Endothelial cell of umbilical vein (primary cell): ENCODE measurements at regions not wholly inside any gene's neighbourhood (a gene's known extent, or its start where the extent isn't known, plus 50 kb on each side); places are given as distances from the start of the nearest gene placed in this dataset.

Experiments
- BruUV-seq: library from RNA; stranded (reverse); fragments of 400-500 nt; replicated peaks from 2 replicates; lab custom pipeline; 2021; lab: Mats Ljungman, UMichigan
- CTCF ChIA-PET: fragments of 300-600, 350-600 bp; sonication (Branson Sonifier 250); formaldehyde crosslinking; loops from one replicate; lab custom pipeline; 2021; ENCODE audit warnings: antibody characterized with exemption, inconsistent platforms; lab: Charles Lee
- POLR2A ChIA-PET: fragments of 300-600, 350-600 bp; sonication (Branson Sonifier 250); formaldehyde crosslinking; loops from one replicate; lab custom pipeline; 2021; ENCODE audit warnings: antibody characterized with exemption, inconsistent platforms; lab: Charles Lee
- DNase-seq: peaks from one replicate; pipeline ENCODE4 v3.0.0-alpha.2; 2011; ENCODE audit warnings: low read depth, low spot score
- FAIRE-seq: peaks from 2 replicates; lab custom pipeline; 2011; peaks lifted over from hg19 to GRCh38; lab: Jason Lieb, UNC
- H2AFZ ChIP-seq: 2 replicates; pipeline ENCODE4 v1.6.0; 2012; ENCODE audit warnings: low read depth, low read length, control low read depth, inconsistent platforms
- H3K27ac ChIP-seq: 2 replicates; pipeline ENCODE4 v1.5.1; 2011; ENCODE audit warnings: low read depth, mild to moderate bottlenecking, control low read depth, low read length, moderate library complexity; ENCODE audit not compliant: insufficient read depth
- H3K27me3 ChIP-seq, 2 experiments: 2 replicates each; pipeline versions ENCODE4 v1.6.0 to v1.6.1; 2011; ENCODE audit warnings: low read length in 2 of 2, mixed read lengths in 1 of 2; ENCODE audit not compliant: control insufficient read depth in 2 of 2, insufficient read depth in 2 of 2
- H3K36me3 ChIP-seq, 2 experiments: 2 replicates in 1 of 2; 3 replicates in 1 of 2; pipeline ENCODE4 v1.5.1; 2011; ENCODE audit warnings: low read length in 2 of 2, mild to moderate bottlenecking in 1 of 2, moderate library complexity in 1 of 2; ENCODE audit not compliant: control insufficient read depth in 2 of 2, insufficient read depth in 2 of 2; ENCODE audit errors: extremely low read depth in 1 of 2
- H3K4me1 ChIP-seq: 3 replicates; pipeline ENCODE4 v1.5.1; 2011; ENCODE audit warnings: mild to moderate bottlenecking, low read length; ENCODE audit not compliant: control insufficient read depth, insufficient read depth; ENCODE audit errors: extremely low read depth
- H3K4me2 ChIP-seq: 2 replicates; pipeline ENCODE4 v1.6.1; 2011; ENCODE audit warnings: low read length, control low read depth, mixed read lengths; ENCODE audit not compliant: insufficient read depth
- H3K4me3 ChIP-seq, 3 experiments: fragments of 200-600 bp in 1 of 3; sonication (generic), shearing (Covaris generic) in 1 of 3; replicated peaks in 1 of 3; 2 replicates each; pipeline ENCODE4 v1.5.1; 2011 to 2016; ENCODE audit warnings: control low read depth in 3 of 3, low read length in 3 of 3, mild to moderate bottlenecking in 2 of 3, inconsistent platforms in 1 of 3, low read depth in 1 of 3, moderate library complexity in 1 of 3; ENCODE audit not compliant: insufficient read depth in 1 of 3
- H3K79me2 ChIP-seq: 2 replicates; pipeline ENCODE4 v1.6.0; 2012; ENCODE audit warnings: low read length, inconsistent platforms; ENCODE audit not compliant: control insufficient read depth, insufficient read depth
- H3K9ac ChIP-seq: replicated peaks from 2 replicates; pipeline ENCODE3; 2011; ENCODE audit warnings: low read length, control low read depth; ENCODE audit not compliant: insufficient read depth; ENCODE audit errors: extremely low read depth
- H3K9me1 ChIP-seq: replicated peaks from 3 replicates; pipeline ENCODE4 v1.6.0; 2011; ENCODE audit warnings: mild to moderate bottlenecking, low read length; ENCODE audit not compliant: control insufficient read depth, insufficient read depth; ENCODE audit errors: extremely low read depth
- H3K9me3 ChIP-seq: replicated peaks from 2 replicates; pipeline ENCODE4 v1.5.1; 2012; ENCODE audit warnings: low read length, inconsistent platforms; ENCODE audit not compliant: control insufficient read depth, insufficient read depth
- H4K20me1 ChIP-seq: replicated peaks from 2 replicates; pipeline ENCODE3; 2011; ENCODE audit warnings: mild to moderate bottlenecking, low read length; ENCODE audit not compliant: control insufficient read depth, insufficient read depth; ENCODE audit errors: extremely low read depth
- CTCF ChIP-seq, 2 donors: IDR thresholded peaks; 1 replicate in 1 of 2; 2 replicates in 1 of 2; pipeline ENCODE4 v1.5.1; 2011; ENCODE audit warnings: low read length in 2 of 2, mild to moderate bottlenecking in 2 of 2, moderate library complexity in 2 of 2, control low read depth in 1 of 2, inconsistent platforms in 1 of 2, low read depth in 1 of 2; ENCODE audit not compliant: insufficient read depth in 1 of 2; ENCODE audit errors: extremely low read depth in 1 of 2
- EZH2 ChIP-seq: IDR thresholded peaks from 2 replicates; pipeline ENCODE4 v1.6.1; 2012; ENCODE audit warnings: borderline replicate concordance, low read depth, mild to moderate bottlenecking, moderate library complexity, low read length, inconsistent platforms; ENCODE audit not compliant: severe bottlenecking
- FOS ChIP-seq: IDR thresholded peaks from 2 replicates; pipeline ENCODE4 v1.6.1; 2011; ENCODE audit warnings: mild to moderate bottlenecking, low read length, moderate library complexity, borderline replicate concordance; ENCODE audit not compliant: insufficient read depth
- GATA2 ChIP-seq: IDR thresholded peaks from 2 replicates; pipeline ENCODE4 v1.7.0; 2011; ENCODE audit warnings: low read depth, mild to moderate bottlenecking, moderate library complexity, mixed read lengths, low read length; ENCODE audit not compliant: insufficient read length, insufficient read depth
- JUN ChIP-seq: IDR thresholded peaks from 2 replicates; pipeline ENCODE4 v1.6.1; 2011; ENCODE audit warnings: borderline replicate concordance, low read depth; ENCODE audit not compliant: insufficient read length, insufficient read depth
- MAX ChIP-seq: IDR thresholded peaks from 2 replicates; pipeline ENCODE4 v1.6.1; 2011; ENCODE audit not compliant: insufficient read depth, insufficient read length
- MYC ChIP-seq: IDR thresholded peaks from one replicate; pipeline ENCODE4 v1.6.1; 2011; ENCODE audit warnings: mild to moderate bottlenecking, low read depth, low read length
- POLR2A ChIP-seq: IDR thresholded peaks from 2 replicates; pipeline ENCODE4 v1.6.1; 2012; ENCODE audit warnings: low read depth, mild to moderate bottlenecking, control low read depth, low read length
- POLR2AphosphoS5 ChIP-seq: IDR thresholded peaks from 2 replicates; pipeline ENCODE4 v1.6.1; 2012; ENCODE audit warnings: low read depth, mild to moderate bottlenecking, control low read depth, low read length, moderate library complexity; ENCODE audit not compliant: insufficient read depth
- dilution Hi-C: fragments of 300-500 bp; cut with MboI; formaldehyde crosslinking; loops from one replicate; pipeline ENCODE4 v1.15.0; 2019; ENCODE audit warnings: low sequenced_read_pairs; ENCODE audit not compliant: extremely low pct_ligation_motif_present
- intact Hi-C: fragments of 100-400 bp; cut with micrococcal nuclease; formaldehyde crosslinking; loops from one replicate; pipeline ENCODE4 v1.10.0; 2022

- Histone ChIP-seq H2AFZ (no peak overlapping the region), H3K9ac (no peak overlapping the region), H3K79me2 (no peaks in the 10 kb centered on the region), H3K27me3 (no peaks in the 10 kb centered on the region), H3K4me2 (no peak overlapping the region), H3K4me1 (no peaks in the 10 kb centered on the region), H3K27ac (no peak overlapping the region), H3K9me3 (no peaks in the 10 kb centered on the region), H3K36me3 (no peaks in the 10 kb centered on the region), H3K9me1 (no peaks in the 10 kb centered on the region), H3K4me3 (no peak overlapping the region), H4K20me1 (no peaks in the 10 kb centered on the region)
- DNase-seq: no peak
- ChIA-PET CTCF (no interaction called here), POLR2A (no interaction called here)
- intact Hi-C loops: no loop called here
- no TSS peak for BruUV-seq
- TF ChIP-seq FOS (no peak), CTCF (IDR thresholded peaks at IDR 0.05; ENCODE audit: extremely low read depth in 1 of 2, insufficient read depth in 1 of 2, low read depth in 1 of 2, low read length in 2 of 2) (no peak)
- dilution Hi-C loops: no loop called here
- FAIRE-seq: no peak
These were observed 521.5 kb upstream of the NRXN1 start for GRCh38 chr2:51553476-51553875.

- Histone ChIP-seq H3K9ac (no peak overlapping the region), H3K9me3 (no peaks in the 10 kb centered on the region), H3K36me3 (no peaks in the 10 kb centered on the region), H3K79me2 (no peaks in the 10 kb centered on the region), H4K20me1 (no peaks in the 10 kb centered on the region), H3K27ac (no peak overlapping the region), H3K4me2 (no peak overlapping the region), H3K4me3 (no peak overlapping the region), H3K4me1 (no peaks in the 10 kb centered on the region), H2AFZ (no peak overlapping the region), H3K9me1 (no peaks in the 10 kb centered on the region), H3K27me3 (no peaks in the 10 kb centered on the region)
- no TSS peak for BruUV-seq
- dilution Hi-C loops (no loop called here), intact Hi-C loops (no loop called here)
- FAIRE-seq (no peak), DNase-seq (no peak)
- ChIA-PET CTCF (interaction anchor here (0.7 kb wide), 1 partner anchor 12 kb away, joined by 3 read pairs; no protein-coding TSS in a partner anchor), POLR2A (no interaction called here)
- TF ChIP-seq POLR2AphosphoS5 (no peak), EZH2 (no peak), JUN (no peak), CTCF (IDR thresholded peaks at IDR 0.05; ENCODE audit: extremely low read depth in 1 of 2, insufficient read depth in 1 of 2, low read depth in 1 of 2, low read length in 2 of 2) (no peak), FOS (no peak), MAX (no peak), POLR2A (no peak), GATA2 (no peak), MYC (no peak)
These were observed 503.8 kb upstream of the NRXN1 start for GRCh38 chr2:51535763-51536162.
